Body of pancreas (tissue), 4 donors: ENCODE measurements at regions not wholly inside any gene's neighbourhood (a gene's known extent, or its start where the extent isn't known, plus 50 kb on each side); places are given as distances from the start of the nearest gene placed in this dataset.

Experiments
- POLR2A ChIP-seq, 3 donors: fragments of 450-650 bp; IDR thresholded peaks; one replicate each; pipeline ENCODE4 v1.6.1; 2016; ENCODE audit warnings: antibody characterized with exemption in 3 of 3, mild to moderate bottlenecking in 2 of 3
- TF ChIP-seq, protein P1 (sequence below), 7 experiments: fragments of 450-650 bp in 4 of 7; fragments of 200-600 bp in 3 of 7; sonication (generic) in 3 of 7; IDR thresholded peaks; one replicate each; pipeline ENCODE4 v1.5.1; 2016 to 2019; ENCODE audit warnings: antibody characterized with exemption in 7 of 7

DNA sequence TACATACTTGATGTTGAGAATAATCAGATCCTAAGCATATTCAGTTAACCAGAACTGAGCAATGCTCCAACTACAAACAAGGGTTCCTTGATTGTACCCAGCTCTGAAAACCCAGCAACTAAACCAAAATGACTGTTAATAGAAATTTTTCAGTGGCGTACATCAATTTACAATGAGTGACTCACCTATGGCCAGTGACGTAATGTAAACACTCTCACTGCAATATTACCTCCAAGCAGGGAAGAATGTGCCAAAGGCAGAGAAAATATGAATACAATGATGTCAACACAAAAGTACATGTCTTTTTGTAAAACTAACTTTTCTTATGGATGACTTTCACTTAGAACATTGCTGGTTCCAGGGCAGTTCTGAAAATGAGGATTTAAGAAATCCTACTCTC is 611.3 kb downstream of the EDEM1 start:
- TF ChIP-seq, protein P1, sequence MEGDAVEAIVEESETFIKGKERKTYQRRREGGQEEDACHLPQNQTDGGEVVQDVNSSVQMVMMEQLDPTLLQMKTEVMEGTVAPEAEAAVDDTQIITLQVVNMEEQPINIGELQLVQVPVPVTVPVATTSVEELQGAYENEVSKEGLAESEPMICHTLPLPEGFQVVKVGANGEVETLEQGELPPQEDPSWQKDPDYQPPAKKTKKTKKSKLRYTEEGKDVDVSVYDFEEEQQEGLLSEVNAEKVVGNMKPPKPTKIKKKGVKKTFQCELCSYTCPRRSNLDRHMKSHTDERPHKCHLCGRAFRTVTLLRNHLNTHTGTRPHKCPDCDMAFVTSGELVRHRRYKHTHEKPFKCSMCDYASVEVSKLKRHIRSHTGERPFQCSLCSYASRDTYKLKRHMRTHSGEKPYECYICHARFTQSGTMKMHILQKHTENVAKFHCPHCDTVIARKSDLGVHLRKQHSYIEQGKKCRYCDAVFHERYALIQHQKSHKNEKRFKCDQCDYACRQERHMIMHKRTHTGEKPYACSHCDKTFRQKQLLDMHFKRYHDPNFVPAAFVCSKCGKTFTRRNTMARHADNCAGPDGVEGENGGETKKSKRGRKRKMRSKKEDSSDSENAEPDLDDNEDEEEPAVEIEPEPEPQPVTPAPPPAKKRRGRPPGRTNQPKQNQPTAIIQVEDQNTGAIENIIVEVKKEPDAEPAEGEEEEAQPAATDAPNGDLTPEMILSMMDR (IDR thresholded peaks at IDR 0.05) = no peak
- TF ChIP-seq POLR2A (IDR thresholded peaks at IDR 0.05) = no peak
